ENCODE measurements at regions not wholly inside any gene's neighbourhood (a gene's known extent, or its start where the extent isn't known, plus 50 kb on each side); places are given as distances from the start of the nearest gene placed in this dataset.

DNA sequence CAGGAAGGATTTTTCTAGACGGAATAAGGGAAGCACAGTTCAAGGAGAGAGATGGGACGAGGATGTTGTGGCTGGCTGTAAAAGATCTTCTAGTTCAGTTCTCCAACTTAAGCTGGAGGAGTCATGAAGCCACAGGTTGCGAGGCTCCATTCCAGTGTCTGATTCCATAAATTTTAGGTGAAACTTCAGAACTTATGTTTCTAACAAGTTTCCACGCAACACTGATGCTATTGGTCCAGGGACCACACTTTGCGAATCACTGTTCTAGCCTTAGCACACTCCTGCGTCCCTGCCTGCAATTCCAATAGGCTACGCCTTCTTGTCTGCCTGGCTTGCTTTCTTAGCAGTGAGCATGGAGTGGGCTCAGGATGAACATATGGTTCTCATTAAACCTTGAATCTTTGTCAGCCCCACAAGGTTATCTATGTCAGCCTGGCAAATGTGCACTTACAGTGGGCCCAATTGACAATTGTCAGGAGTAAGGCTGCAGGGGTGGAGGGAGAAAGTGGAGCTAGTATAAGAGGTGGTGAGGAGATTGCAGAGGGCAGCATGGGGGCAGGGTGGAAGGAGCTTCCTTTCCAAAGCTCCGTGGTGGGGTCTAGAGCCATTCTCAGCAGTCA lies 438.1 kb upstream of the ST6GAL2 start:
- no peak for DNase-seq

GRCh38 chr2:107325981-107326786 lies 440.2 kb upstream of the ST6GAL2 start:
- DNase-seq, result no peak

GRCh38 chr2:107334306-107334705 lies 448.3 kb upstream of the ST6GAL2 start:
- DNase-seq, result no peak

- DNase-seq, result no peak
These were observed 450.6 kb upstream of the ST6GAL2 start for GRCh38 chr2:107336526-107336925.

GRCh38 chr2:107337209-107337898 lies 451.4 kb upstream of the ST6GAL2 start:
- DNase-seq, result no peak

- no peak for DNase-seq
These were observed 452.1 kb upstream of the ST6GAL2 start for GRCh38 chr2:107338059-107338458.

DNA sequence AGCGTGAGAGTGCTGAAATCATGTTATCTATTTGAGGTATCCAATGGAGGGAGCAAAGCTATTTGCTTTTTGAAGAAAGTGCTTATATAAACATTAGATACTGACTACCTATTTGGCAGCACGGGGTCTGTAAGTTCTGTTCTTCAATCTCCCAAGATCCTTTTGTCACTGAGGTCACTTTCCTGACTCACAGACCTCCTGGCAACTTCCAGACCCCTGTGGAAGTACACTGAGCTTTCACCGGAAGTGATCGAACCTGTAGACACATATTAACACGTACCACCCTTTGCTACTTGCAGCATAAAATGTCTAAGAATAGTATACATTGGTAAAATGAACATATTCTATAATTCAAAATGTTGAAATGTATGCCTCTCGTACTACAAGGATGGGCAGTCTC lies 452.6 kb upstream of the ST6GAL2 start:
- DNase-seq, result no peak

DNA sequence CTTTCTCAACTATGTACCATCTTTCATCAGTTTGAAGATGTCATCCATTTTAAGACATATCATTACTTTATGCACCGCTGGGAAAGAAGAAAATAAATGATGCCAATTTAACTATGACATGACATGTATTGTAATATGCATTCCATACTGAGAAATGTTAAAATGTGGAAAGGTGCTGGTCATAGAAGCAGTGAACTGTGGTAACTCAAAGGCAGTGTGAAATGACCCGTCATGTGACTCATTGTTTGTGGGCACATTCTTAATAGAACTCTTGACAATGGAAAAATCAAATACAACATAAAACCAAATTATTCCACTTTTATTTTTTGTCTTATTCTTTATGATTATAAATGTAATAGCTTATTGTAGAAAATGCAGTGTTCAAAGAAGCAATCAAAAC lies 455.0 kb upstream of the ST6GAL2 start:
- DNase-seq, result no peak

DNA sequence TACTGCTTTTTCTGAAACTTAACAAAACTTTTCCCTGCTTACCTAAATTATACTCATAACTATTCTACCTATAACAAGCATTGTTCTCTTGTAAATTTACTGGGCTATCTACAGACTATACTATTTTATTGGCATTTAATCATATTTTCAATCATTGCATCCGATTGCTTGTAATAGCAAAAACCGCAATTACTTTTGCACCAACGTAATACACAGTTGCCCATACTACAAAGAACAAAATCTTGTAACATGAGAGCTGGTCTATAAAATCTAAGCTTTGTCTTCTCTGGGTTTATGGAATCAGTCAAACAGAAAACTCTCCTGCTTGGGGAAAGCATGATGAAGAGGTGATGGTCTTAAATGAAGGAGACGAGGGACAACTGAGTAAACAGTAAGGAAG lies 463.4 kb upstream of the ST6GAL2 start:
- DNase-seq, result no peak

DNA sequence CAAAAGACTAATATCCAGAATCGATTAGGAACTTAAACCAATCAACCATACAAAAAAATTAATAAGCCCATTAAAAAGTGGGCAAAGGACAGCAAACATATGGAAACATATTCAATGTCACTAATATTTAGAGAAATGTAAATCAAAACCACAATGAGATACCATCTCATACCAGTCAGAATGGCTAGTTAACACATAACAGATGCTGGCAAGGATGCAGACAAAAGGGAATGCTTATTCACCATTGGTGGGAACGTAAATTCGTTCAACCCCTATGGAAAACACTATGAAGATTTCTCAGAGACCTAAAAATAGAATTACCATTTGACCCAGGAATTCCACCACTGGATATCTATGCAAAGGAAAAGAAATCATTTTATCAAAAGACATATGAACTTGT lies 468.2 kb upstream of the ST6GAL2 start:
- no peak for DNase-seq

DNA sequence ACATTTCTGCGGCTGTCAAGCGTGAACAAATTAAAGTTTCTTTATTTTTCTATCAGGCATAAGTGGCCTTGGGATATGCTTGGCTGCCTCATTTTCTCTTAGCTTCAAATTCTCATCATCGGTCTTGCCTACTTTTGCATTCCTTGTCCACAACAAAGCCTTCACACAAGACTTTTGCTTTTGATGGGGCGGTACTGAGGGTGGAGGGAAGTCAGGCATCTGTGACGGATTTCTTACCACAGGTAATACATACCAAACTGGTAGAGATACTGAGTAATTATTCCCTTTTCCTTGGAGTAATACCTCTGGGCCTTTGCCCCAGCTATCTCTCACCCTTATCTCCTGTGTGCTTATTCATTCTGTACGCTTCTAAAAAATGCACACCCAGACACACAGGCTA lies 468.3 kb upstream of the RGPD4 start:
- DNase-seq, result no peak

DNA sequence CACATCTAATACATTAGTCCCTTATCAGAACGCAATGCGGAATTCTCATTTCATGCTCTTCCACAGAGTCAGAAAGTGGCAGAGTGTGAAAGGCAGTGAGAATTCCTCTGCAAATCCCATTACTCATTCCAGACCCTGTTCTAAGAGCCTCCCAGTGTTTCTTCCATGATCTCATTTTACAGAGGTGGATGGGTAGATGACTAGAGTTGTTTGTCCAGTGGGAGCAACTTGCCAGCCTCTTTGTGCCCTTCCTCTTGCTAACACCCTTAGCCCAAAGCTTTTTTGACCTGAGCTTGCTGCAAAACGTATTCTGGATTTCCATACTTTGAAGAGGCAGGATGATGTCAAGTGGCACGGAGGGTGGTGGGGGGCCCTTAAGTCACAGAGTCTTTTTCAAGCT lies 467.7 kb upstream of the RGPD4 start:
- DNase-seq, result no peak

DNA sequence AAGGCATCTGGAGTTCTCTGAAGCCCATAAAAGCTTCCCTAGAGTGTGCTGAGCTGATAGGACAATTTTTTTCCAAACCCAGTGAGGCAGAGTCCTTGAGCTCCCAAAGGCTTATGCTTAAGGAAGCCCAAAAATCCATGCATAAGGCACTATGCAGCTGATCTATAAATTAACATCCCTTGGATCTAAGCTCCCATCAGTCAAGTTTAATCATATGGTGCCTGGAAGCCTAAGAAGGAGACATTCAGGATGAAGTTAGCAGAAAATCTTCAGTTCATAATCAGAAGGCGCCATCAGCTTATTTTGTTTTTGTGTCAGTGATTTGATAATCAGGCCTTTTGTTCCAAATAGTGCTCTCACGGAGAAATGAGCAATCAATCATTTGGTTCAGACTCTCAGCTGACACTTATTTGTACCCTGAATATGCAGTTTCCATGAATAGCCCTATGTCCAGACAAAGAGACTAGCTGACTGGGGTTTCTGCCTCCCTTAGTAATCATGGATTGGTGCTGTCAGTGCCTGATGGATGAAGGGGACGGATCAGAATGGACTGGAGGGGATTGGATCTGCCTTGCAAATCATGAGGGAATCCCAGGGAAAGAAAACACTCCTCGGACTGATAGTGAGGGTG lies 464.8 kb upstream of the RGPD4 start:
- no peak for DNase-seq

DNA sequence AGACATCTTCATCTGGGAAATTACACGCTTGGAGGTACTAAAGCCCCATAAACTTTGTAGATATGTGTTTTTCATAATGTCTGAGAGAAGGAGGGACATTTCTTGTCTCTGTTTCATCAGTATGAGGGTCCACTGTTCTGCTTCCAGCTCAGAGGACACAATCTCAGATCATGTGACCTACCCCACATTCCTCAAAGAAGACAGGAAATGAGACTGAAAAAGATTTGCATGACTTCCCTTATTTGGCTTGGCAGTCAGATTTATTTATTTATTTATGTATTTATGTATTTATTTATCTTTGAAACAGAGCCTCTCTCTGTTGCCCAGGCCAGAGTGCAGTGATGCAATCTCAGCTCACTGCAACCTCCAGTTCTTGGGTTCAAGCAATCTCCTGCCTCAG lies 463.7 kb upstream of the RGPD4 start:
- no peak for DNase-seq

DNA sequence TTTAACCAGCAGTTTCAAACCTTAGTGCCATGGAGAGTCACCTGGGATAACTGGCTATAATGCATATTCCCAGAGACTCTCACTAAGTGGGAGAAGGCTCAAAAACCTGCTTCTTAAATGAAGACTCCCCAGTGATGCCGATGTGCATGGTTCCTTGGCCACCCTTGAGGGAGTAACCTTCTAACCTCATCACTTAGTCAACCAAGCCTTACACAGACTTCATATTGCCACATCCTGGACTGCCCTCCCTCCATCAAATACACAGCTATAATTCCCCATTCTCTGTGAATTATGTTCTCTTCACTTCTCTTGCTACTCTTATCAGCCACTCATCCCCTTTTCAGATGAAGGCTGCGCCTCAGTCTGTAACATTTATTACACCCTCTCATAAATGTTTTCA lies 462.9 kb upstream of the RGPD4 start:
- no peak for DNase-seq

- DNase-seq, result no peak
These were observed 462.2 kb upstream of the RGPD4 start for GRCh38 chr2:107364361-107364950.

DNA sequence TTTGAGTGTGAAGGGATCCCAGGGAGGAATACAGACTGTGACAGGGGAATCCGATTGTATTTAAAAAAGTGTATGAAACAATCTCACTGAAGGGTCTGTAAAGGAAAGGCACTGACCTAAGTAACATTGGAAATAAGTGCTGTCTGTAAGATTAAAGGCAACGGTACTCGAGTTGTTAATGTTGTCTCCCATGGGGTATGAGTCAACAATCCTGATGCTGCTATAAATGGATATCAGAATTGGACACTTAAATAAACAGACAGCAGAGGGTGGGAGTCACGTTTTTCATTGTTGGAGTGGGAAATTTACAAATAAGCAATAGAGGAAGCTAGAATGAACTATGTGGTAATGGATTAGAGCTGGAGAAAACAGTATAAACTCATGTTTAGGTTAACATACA lies 452.4 kb upstream of the RGPD4 start:
- no peak for DNase-seq

DNA sequence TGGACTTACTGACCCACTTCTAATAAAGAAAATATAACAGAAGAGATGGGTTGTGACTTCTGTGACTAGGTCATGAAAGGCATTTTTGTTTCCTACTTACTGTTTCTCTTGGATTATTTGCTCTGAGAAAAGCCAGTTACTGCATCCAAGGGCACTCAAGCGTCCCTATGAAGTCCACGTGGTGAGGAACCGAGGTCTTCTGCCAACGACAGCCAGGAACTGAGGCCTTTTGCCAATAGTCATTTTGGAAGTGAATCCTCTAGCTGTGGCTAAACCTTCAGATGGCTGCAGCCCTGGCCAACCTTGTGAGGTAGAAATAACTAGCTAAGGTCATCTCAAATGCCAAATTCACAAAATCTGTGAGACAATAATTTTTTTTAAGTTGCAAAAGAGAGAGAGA lies 449.8 kb upstream of the RGPD4 start:
- DNase-seq, result no peak

- DNase-seq, result no peak
These were observed 445.8 kb upstream of the RGPD4 start for GRCh38 chr2:107380912-107381311.

GRCh38 chr2:107383691-107384090 lies 443.0 kb upstream of the RGPD4 start:
- DNase-seq, result no peak

DNA sequence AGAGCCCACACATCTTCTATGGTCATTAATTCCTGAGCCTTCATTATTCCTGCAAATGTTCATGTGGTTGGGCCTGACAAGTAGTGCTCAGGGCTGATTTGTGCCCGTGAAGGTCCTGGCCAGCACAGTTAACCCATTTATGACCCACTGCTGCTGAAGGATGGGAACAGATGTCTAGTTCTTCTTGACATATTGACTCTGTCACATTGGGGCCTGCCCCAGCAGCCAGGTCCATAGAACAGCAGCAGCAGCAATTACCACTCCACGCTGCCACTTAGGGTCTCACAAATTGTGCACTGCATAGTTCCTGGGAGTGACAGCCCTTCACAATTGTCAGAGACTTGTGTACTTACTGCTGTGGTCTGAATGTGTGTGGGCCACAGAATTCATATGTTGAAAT lies 442.3 kb upstream of the RGPD4 start:
- no peak for DNase-seq

- no peak for DNase-seq
These were observed 440.8 kb upstream of the RGPD4 start for GRCh38 chr2:107385921-107386320.

DNA sequence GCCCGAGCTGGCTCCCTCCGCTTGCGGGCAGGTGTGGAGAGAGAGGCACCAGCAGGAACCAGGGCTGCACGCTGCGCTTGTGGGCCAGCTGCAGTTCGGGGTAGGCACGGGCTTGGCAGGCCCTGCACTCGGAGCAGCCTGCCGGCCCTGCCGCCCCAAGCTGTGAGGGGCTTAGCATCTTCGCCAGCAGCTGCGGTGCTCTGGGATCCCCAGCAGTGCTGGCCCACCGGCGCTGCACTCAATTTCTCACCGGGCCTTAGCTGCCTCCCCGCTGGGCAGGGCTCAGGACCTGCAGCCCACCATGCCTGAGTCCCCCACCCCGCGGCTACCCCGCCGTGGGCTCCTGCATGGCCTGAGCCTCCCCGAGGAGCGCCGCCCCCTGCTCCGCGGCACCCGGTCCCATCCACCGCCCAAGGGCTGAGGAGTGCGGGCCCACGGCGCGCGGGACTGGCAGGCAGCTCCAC lies 434.4 kb upstream of the RGPD4 start:
- DNase-seq, result no peak

All from NCI-H774 (cell line).